Naive B cell (primary cell): ENCODE measurements at regions not wholly inside any gene's neighbourhood (a gene's known extent, or its start where the extent isn't known, plus 50 kb on each side); places are given as distances from the start of the nearest gene placed in this dataset.
A peak's percentile ranks its signal among the peaks of the same experiment; 100 is the strongest.

Experiments
- ATAC-seq, 2 donors: fragments of 150-1000 bp; cut with Tn5 transposase; 2 replicates each; pipeline ENCODE4 v1.10.0; 2021; ENCODE audit warnings: low read depth in 2 of 2, mild to moderate bottlenecking in 2 of 2, moderate library complexity in 2 of 2
- DNase-seq: peaks from one replicate; pipeline ENCODE4 v3.0.0; 2022
- H3K27ac Mint-ChIP-seq, 6 donors: one replicate each; pipeline ENCODE4 v1.8.0; 2020 to 2022; ENCODE audit warnings: mild to moderate bottlenecking in 6 of 6, mixed read lengths in 6 of 6, moderate library complexity in 5 of 6, inconsistent platforms in 2 of 6
- H3K27me3 Mint-ChIP-seq, 3 donors: one replicate each; pipeline ENCODE4 v1.8.0; 2021 to 2022; ENCODE audit warnings: mixed read lengths in 3 of 3, mild to moderate bottlenecking in 1 of 3
- H3K36me3 Mint-ChIP-seq, 2 donors: one replicate each; pipeline ENCODE4 v1.8.0; 2020 to 2022; ENCODE audit warnings: mixed read lengths in 2 of 2, inconsistent platforms in 1 of 2, mild to moderate bottlenecking in 1 of 2
- H3K4me1 Mint-ChIP-seq, 3 donors: one replicate each; pipeline ENCODE4 v1.8.0; 2020 to 2022; ENCODE audit warnings: mixed read lengths in 3 of 3, inconsistent platforms in 1 of 3, mild to moderate bottlenecking in 1 of 3, moderate library complexity in 1 of 3
- H3K4me3 Mint-ChIP-seq, 8 donors: one replicate each; pipeline ENCODE4 v1.8.0; 2020 to 2022; ENCODE audit warnings: mild to moderate bottlenecking in 8 of 8, mixed read lengths in 8 of 8, moderate library complexity in 8 of 8, inconsistent platforms in 2 of 8
- H3K9me3 Mint-ChIP-seq, 7 donors: one replicate each; pipeline ENCODE4 v1.8.0; 2020 to 2022; ENCODE audit warnings: mixed read lengths in 7 of 7, mild to moderate bottlenecking in 5 of 7, inconsistent platforms in 2 of 7, moderate library complexity in 1 of 7

DNA sequence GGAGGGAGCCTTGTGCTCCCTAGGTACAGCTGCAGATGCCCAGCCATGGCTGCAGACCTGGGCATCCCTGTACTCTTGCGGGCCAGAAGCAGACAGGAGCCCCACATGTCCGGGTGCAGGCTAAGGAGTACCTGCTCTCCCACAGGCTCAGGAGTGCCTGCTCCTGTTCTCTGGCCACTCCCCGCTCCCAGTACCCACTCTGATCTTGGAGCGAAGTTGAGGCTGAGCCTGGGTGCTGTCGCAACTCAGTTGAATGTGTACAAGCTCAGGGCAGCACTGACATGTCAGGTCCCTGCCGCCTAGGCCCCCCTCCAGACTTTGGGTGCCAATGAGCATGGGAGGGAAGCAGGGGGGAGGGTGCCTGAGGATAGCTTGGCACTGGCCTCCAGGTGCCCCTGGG, 666.9 kb downstream of the PLPP3 start:
- H3K36me3 Mint-ChIP-seq: peaks cover 0 to 6% of the 10 kb centered on the region in 2 donors
- H3K27me3 Mint-ChIP-seq: no peaks in the 10 kb centered on the region
- no peaks in the 10 kb centered on the region for H3K4me1 Mint-ChIP-seq
- no peak overlapping the region for H3K4me3 Mint-ChIP-seq
- ATAC-seq (no peak), DNase-seq (no peak)
- peaks cover 0 to 5% (median 0%) of the 10 kb centered on the region in 7 donors for H3K9me3 Mint-ChIP-seq
- no peak overlapping the region for H3K27ac Mint-ChIP-seq

- peaks cover 0 to 13% (median 0%) of the 10 kb centered on the region in 3 donors for H3K27me3 Mint-ChIP-seq
- H3K27ac Mint-ChIP-seq: peak overlapping the region in 1 of 6 donors; percentile 48
- no peak for DNase-seq
- no peaks in the 10 kb centered on the region for H3K36me3 Mint-ChIP-seq
- H3K4me3 Mint-ChIP-seq: no peak overlapping the region
- no peak for ATAC-seq
- H3K4me1 Mint-ChIP-seq: no peaks in the 10 kb centered on the region
- H3K9me3 Mint-ChIP-seq: peaks cover 0 to 11% (median 0%) of the 10 kb centered on the region in 7 donors
Measured at GRCh38 chr1:55904541-55904940, 674.8 kb downstream of the PLPP3 start.

- ATAC-seq (no peak), DNase-seq (no peak)
- Mint-ChIP-seq H3K4me1 (no peaks in the 10 kb centered on the region), H3K27me3 (peaks cover 0 to 7% (median 5%) of the 10 kb centered on the region in 3 donors), H3K4me3 (no peak overlapping the region), H3K9me3 (peaks cover 3 to 35% (median 8%) of the 10 kb centered on the region in 7 donors), H3K27ac (no peak overlapping the region), H3K36me3 (no peaks in the 10 kb centered on the region)
Measured at GRCh38 chr1:55898181-55898580, 681.2 kb downstream of the PLPP3 start.

- DNase-seq (no peak), ATAC-seq (no peak)
- no peak overlapping the region for H3K27ac Mint-ChIP-seq
- H3K4me3 Mint-ChIP-seq: no peak overlapping the region
- H3K36me3 Mint-ChIP-seq: peaks cover 6 to 13% of the 10 kb centered on the region in 2 donors
- no peaks in the 10 kb centered on the region for H3K4me1 Mint-ChIP-seq
- H3K27me3 Mint-ChIP-seq: peaks cover 0 to 11% (median 5%) of the 10 kb centered on the region in 3 donors
- H3K9me3 Mint-ChIP-seq: peaks cover 12 to 55% (median 19%) of the 10 kb centered on the region in 7 donors
Measured at GRCh38 chr1:55896210-55896609, 681.0 kb upstream of the USP24 start.

DNA sequence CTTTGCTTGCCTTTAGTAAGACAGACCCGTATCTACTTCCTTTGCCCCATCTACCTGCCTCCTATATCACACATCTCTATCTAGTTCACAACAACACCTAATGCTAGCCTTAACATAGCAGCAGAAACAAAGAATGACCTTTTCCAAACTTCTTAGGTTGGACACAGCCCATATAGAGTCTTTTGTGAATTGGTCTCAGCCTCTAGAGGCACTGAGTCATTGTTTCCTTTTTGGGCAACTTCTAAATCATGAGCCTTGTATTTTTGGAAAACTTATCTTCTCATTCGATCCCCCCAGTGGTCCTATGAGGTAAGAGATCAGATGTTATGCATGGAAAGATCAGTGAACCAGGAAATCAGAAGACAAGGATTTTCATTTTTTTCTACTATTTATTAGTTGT, 679.4 kb upstream of the USP24 start:
- H3K27ac Mint-ChIP-seq: no peak overlapping the region
- H3K36me3 Mint-ChIP-seq: peaks cover 6 to 13% of the 10 kb centered on the region in 2 donors
- peaks cover 0 to 13% (median 5%) of the 10 kb centered on the region in 3 donors for H3K27me3 Mint-ChIP-seq
- ATAC-seq (no peak), DNase-seq (no peak)
- H3K4me3 Mint-ChIP-seq: no peak overlapping the region
- H3K4me1 Mint-ChIP-seq: no peaks in the 10 kb centered on the region
- peaks cover 12 to 46% (median 16%) of the 10 kb centered on the region in 7 donors for H3K9me3 Mint-ChIP-seq

- Mint-ChIP-seq H3K4me3 (no peak overlapping the region), H3K4me1 (no peaks in the 10 kb centered on the region), H3K27me3 (peaks cover 3 to 13% (median 5%) of the 10 kb centered on the region in 3 donors), H3K27ac (no peak overlapping the region), H3K36me3 (peaks cover 6 to 13% of the 10 kb centered on the region in 2 donors), H3K9me3 (peaks cover 12 to 41% (median 16%) of the 10 kb centered on the region in 7 donors)
- ATAC-seq (no peak), DNase-seq (no peak)
Measured at GRCh38 chr1:55893155-55893554, 678.0 kb upstream of the USP24 start.

DNA sequence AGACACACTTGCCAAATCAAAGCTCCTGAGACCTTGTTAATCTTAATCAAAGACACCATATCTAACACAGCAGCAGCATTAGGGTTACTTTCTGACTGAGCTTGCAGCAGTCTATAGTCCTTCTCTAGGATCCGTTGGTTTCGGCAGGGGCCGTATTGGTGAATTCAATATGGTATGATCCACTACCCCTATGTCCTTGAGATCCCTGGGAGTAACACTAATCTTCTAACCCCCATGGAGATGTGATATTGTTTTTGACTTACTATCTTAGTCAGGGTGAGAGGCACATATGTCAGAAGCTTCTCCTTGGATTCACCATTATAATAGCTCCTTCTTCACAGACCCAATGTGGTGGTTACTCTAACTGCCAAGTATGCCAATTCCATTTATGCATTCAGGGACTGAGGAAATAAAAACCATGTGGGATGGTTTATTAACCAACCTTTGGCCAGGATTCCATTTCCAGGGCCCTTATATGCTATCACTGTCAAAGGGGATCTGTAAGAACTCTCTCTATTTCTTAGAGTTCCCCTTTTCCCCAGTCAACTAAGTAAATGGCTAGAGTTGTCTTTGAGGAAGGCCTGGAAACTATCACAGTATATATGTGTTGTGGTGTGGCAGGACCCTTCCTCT, 673.6 kb upstream of the USP24 start:
- ATAC-seq (no peak), DNase-seq (no peak)
- peaks cover 6 to 13% of the 10 kb centered on the region in 2 donors for H3K36me3 Mint-ChIP-seq
- peaks cover 7 to 27% (median 12%) of the 10 kb centered on the region in 7 donors for H3K9me3 Mint-ChIP-seq
- no peak overlapping the region for H3K27ac Mint-ChIP-seq
- peaks cover 0 to 11% (median 5%) of the 10 kb centered on the region in 3 donors for H3K27me3 Mint-ChIP-seq
- no peak overlapping the region for H3K4me3 Mint-ChIP-seq
- no peaks in the 10 kb centered on the region for H3K4me1 Mint-ChIP-seq

DNA sequence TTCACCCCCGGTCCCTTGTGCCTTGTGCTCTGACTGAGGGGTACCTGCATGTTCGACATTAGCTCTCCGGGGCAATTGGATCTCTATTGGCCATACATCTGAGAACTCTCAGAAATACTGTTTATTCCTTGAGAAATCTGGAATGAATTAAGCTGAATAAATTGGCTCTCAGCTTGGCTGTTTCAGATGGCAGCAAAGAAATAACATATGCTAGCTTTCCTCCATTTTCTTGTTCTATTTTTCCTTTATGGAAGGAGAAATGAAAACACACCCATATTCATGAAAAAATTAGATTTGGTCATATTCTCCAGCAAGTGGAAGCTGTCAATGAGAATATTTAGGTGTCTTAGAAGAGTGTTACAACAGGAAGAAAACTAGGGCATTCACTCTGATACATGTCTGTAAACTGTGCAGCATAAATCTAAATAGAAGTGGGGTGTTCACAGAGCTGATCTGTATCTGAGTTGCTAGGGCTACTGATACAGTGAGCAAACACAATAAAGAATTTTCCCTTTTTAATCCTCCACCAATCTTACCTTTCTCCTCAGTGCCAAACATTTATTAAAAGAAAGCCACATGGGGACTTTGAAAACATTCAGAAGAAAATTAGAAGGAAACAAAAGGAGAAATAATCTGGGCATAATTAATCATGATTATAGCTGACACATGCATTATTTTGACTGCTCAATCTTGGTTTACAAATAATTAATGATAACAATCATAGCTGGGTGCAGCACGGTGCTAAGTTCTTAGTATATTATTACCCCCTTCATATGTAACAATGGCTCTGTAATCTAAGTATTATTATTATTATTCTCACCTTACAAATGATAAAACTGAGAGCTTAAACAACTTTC, 671.9 kb upstream of the USP24 start:
- no peak overlapping the region for H3K27ac Mint-ChIP-seq
- DNase-seq (no peak), ATAC-seq (no peak)
- H3K36me3 Mint-ChIP-seq: peaks cover 0 to 4% of the 10 kb centered on the region in 2 donors
- no peak overlapping the region for H3K4me3 Mint-ChIP-seq
- peaks cover 0 to 11% (median 5%) of the 10 kb centered on the region in 3 donors for H3K27me3 Mint-ChIP-seq
- H3K4me1 Mint-ChIP-seq: no peaks in the 10 kb centered on the region
- peaks cover under 1 to 10% (median 4%) of the 10 kb centered on the region in 7 donors for H3K9me3 Mint-ChIP-seq

- DNase-seq: no peak
- Mint-ChIP-seq H3K36me3 (no peaks in the 10 kb centered on the region), H3K27ac (no peak overlapping the region), H3K4me1 (no peaks in the 10 kb centered on the region), H3K27me3 (peaks cover 0 to 5% (median 5%) of the 10 kb centered on the region in 3 donors), H3K4me3 (no peak overlapping the region), H3K9me3 (no peaks in the 10 kb centered on the region)
- no peak for ATAC-seq
Measured at GRCh38 chr1:55885619-55886018, 670.5 kb upstream of the USP24 start.

GRCh38 chr1:55882931-55883330, 667.8 kb upstream of the USP24 start:
- H3K4me1 Mint-ChIP-seq: no peaks in the 10 kb centered on the region
- H3K4me3 Mint-ChIP-seq: no peak overlapping the region
- ATAC-seq: no peak
- peaks cover 0 to 5% (median 0%) of the 10 kb centered on the region in 3 donors for H3K27me3 Mint-ChIP-seq
- no peaks in the 10 kb centered on the region for H3K36me3 Mint-ChIP-seq
- no peak overlapping the region for H3K27ac Mint-ChIP-seq
- H3K9me3 Mint-ChIP-seq: no peaks in the 10 kb centered on the region
- no peak for DNase-seq

DNA sequence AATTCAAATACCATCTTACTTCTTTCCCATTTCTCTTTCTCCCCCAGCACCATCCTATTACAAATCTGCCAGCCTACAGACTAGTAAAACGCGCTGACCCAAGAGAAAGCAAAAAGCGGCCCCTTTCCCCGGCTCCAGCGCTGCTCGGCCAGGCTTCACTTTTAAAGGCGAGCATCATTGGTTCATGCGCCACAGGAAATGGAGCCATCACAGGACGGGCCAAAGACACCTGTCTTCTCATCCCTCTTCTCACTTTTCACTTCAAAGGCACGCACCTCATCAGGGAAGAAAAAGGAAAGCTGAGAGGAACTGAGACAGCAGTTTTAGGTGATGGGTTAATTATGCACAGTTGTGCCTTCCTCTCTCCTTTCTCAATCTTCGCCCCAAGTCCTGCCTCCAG, 664.2 kb upstream of the USP24 start:
- peaks cover 0 to 5% (median 0%) of the 10 kb centered on the region in 3 donors for H3K27me3 Mint-ChIP-seq
- no peak overlapping the region for H3K27ac Mint-ChIP-seq
- H3K4me1 Mint-ChIP-seq: no peaks in the 10 kb centered on the region
- no peaks in the 10 kb centered on the region for H3K36me3 Mint-ChIP-seq
- no peak for DNase-seq
- H3K4me3 Mint-ChIP-seq: no peak overlapping the region
- peaks cover 0 to 2% (median 0%) of the 10 kb centered on the region in 7 donors for H3K9me3 Mint-ChIP-seq
- ATAC-seq: no peak

DNA sequence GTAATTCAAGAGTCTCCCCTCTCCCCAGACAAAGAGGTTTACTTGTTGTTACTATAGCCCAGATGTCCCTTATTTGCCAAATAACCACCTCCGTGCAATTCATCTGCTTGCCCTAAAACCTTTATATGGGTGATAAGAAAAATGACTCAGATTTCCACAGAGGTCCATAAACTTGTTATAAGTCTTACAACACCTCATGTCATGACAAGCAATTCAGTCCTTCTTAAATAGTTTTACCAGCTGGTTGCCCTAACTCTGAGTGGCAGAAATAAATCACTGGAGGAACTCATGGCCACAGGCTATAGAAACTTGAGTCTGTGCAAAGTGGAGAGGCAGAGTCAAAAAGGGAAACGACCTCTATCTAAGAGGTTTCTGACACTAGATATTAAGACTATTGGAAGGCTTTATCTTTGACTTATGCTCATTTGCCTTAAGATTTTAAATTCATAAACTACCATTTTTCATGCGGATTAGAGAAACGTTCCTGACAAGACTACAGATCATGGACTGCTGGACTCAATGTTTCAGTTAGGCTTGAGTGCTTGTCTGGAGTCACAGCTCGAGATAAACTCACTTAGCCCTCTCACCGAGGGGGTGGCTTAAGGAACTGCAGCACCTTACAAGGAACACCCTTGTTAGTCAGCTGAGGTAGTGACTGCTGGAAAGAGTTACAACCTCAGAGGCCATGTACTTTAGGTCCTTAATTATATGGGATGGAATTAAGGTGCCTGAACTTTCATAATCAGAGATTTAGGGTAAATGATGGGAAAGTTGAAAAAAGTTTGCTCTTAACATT, 662.5 kb upstream of the USP24 start:
- H3K36me3 Mint-ChIP-seq: no peaks in the 10 kb centered on the region
- H3K27ac Mint-ChIP-seq: no peak overlapping the region
- ATAC-seq (no peak), DNase-seq (no peak)
- H3K4me1 Mint-ChIP-seq: no peaks in the 10 kb centered on the region
- peaks cover 0 to 5% (median 0%) of the 10 kb centered on the region in 3 donors for H3K27me3 Mint-ChIP-seq
- H3K9me3 Mint-ChIP-seq: peaks cover 0 to 2% (median 0%) of the 10 kb centered on the region in 7 donors
- H3K4me3 Mint-ChIP-seq: no peak overlapping the region

GRCh38 chr1:55876276-55877060, 661.3 kb upstream of the USP24 start:
- Mint-ChIP-seq H3K4me3 (no peak overlapping the region), H3K27me3 (peaks cover 0 to 5% (median 0%) of the 10 kb centered on the region in 3 donors), H3K36me3 (no peaks in the 10 kb centered on the region), H3K4me1 (no peaks in the 10 kb centered on the region), H3K9me3 (peaks cover 0 to 3% (median 0%) of the 10 kb centered on the region in 7 donors), H3K27ac (no peak overlapping the region)
- DNase-seq (no peak), ATAC-seq (no peak)
